HEK293T (cell line): ENCODE measurements at regions not wholly inside any gene's neighbourhood (a gene's known extent, or its start where the extent isn't known, plus 50 kb on each side); places are given as distances from the start of the nearest gene placed in this dataset.

Experiments used
- FOXK2 ChIP-seq: fragments of 450-650 bp; IDR thresholded peaks from 2 replicates; pipeline ENCODE4 v1.6.1; 2016; ENCODE audit warnings: mild to moderate bottlenecking
- FOXM1 ChIP-seq: fragments of 450-650 bp; IDR thresholded peaks from 2 replicates; pipeline ENCODE4 v1.6.1; 2017; ENCODE audit warnings: mild to moderate bottlenecking, borderline replicate concordance
- L3MBTL2 ChIP-seq: fragments of 450-650 bp; conservative IDR thresholded peaks from 2 replicates; pipeline ENCODE4 v1.6.1; 2016; ENCODE audit warnings: mild to moderate bottlenecking

DNA sequence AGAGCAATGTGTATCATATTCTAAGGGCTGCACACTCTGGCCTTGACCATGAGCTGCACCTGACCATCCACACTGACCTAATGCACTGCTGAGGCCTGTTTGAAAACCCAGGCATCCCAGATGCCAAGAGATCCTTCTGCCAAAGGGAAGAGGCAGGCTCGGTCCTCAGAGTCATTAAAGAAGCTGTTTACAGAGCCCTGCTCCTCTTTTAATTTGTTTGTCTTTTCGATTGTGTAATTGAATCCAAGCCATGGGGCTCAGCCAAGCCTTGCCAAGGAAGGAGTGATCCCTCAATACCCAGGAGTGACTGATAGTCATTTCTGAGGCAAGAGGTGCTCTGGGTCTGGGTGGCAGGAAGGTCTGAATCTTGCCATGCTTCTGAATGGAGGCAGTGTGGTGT lies 94.5 kb upstream of the ISX start:
- TF ChIP-seq FOXM1 (no peak), FOXK2 (no peak), L3MBTL2 (no peak)
